GM18517 (cell line): ENCODE measurements at regions not wholly inside any gene's neighbourhood (a gene's known extent, or its start where the extent isn't known, plus 50 kb on each side); places are given as distances from the start of the nearest gene placed in this dataset.

Experiments used
- ATAC-seq: cut with Tn5 transposase; IDR thresholded peaks from one replicate; pipeline ENCODE4 v1.9.1; 2021; ENCODE audit warnings: mild to moderate bottlenecking, moderate library complexity; ENCODE audit not compliant: unreplicated experiment

GRCh38 chr6:26280407-26280806, 84.6 kb upstream of the BTN3A2 start:
- no peak for ATAC-seq

GRCh38 chr6:26284537-26285142, 80.4 kb upstream of the BTN3A2 start:
- no peak for ATAC-seq

GRCh38 chr6:26285143-26286134, 79.6 kb upstream of the BTN3A2 start:
- peak; percentile 72 for ATAC-seq

- ATAC-seq, result peak; percentile 23
These were observed 78.7 kb upstream of the BTN3A2 start for GRCh38 chr6:26286168-26286877.

GRCh38 chr6:26288155-26288554, 76.8 kb upstream of the BTN3A2 start:
- no peak for ATAC-seq

- ATAC-seq, result no peak
These were observed 74.1 kb upstream of the BTN3A2 start for GRCh38 chr6:26290941-26291340.

- ATAC-seq, result no peak
These were observed 72.3 kb upstream of the BTN3A2 start for GRCh38 chr6:26292709-26293108.

- ATAC-seq, result no peak
These were observed 70.7 kb upstream of the BTN3A2 start for GRCh38 chr6:26294302-26294701.

GRCh38 chr6:26295691-26296555, 69.1 kb upstream of the BTN3A2 start:
- no peak for ATAC-seq

- ATAC-seq, result no peak
These were observed 68.5 kb upstream of the BTN3A2 start for GRCh38 chr6:26296556-26296856.

GRCh38 chr6:26296857-26297648, 67.9 kb upstream of the BTN3A2 start:
- ATAC-seq, result no peak

GRCh38 chr6:26299286-26300042, 65.5 kb upstream of the BTN3A2 start:
- ATAC-seq, result no peak

- ATAC-seq, result no peak
These were observed 65.0 kb upstream of the BTN3A2 start for GRCh38 chr6:26300043-26300331.

GRCh38 chr6:26300359-26300758, 64.6 kb upstream of the BTN3A2 start:
- no peak for ATAC-seq

- ATAC-seq, result no peak
These were observed 64.2 kb upstream of the BTN3A2 start for GRCh38 chr6:26300828-26301227.

GRCh38 chr6:26301638-26302037, 63.4 kb upstream of the BTN3A2 start:
- ATAC-seq, result no peak

GRCh38 chr6:26302941-26303559, 61.9 kb upstream of the BTN3A2 start:
- ATAC-seq, result no peak

GRCh38 chr6:26304213-26304796, 60.7 kb upstream of the BTN3A2 start:
- ATAC-seq, result no peak
